ENCODE measurements at regions not wholly inside any gene's neighbourhood (a gene's known extent, or its start where the extent isn't known, plus 50 kb on each side); places are given as distances from the start of the nearest gene placed in this dataset.

- no peak for TF ChIP-seq CTCF (conservative IDR thresholded peaks at IDR 0.05 in 1 of 2, IDR thresholded peaks at IDR 0.05 in 1 of 2; ENCODE audit: extremely low read depth in 1 of 2, insufficient read depth in 1 of 2, low read depth in 1 of 2, low read length in 2 of 2)
- no peak for TF ChIP-seq EZH2 (IDR thresholded peaks at IDR 0.05; ENCODE audit: borderline replicate concordance, low read length)
Measured at GRCh38 chr2:183594150-183594549, 469.9 kb downstream of the NUP35 start.

All from mammary epithelial cell (primary cell).